Gastrocnemius medialis (tissue), 4 donors: ENCODE measurements at regions not wholly inside any gene's neighbourhood (a gene's known extent, or its start where the extent isn't known, plus 50 kb on each side); places are given as distances from the start of the nearest gene placed in this dataset.

Experiments used
- CTCF ChIP-seq, 5 experiments: fragments of 450-650 bp in 3 of 5; fragments of 200-600 bp in 2 of 5; sonication (generic) in 2 of 5; IDR thresholded peaks in 4 of 5; conservative IDR thresholded peaks in 1 of 5; 1 replicate in 4 of 5; 2 replicates in 1 of 5; pipeline ENCODE4 v1.5.1; 2016 to 2019; ENCODE audit warnings: antibody characterized with exemption in 5 of 5, mild to moderate bottlenecking in 3 of 5, moderate library complexity in 3 of 5
- POLR2A ChIP-seq, 2 donors: fragments of 450-650 bp; IDR thresholded peaks; one replicate each; pipeline ENCODE4 v1.6.1; 2017; ENCODE audit warnings: antibody characterized with exemption in 2 of 2, mild to moderate bottlenecking in 2 of 2, moderate library complexity in 2 of 2

GRCh38 chr13:53151336-53152056 is 122.9 kb downstream of the OLFM4 start:
- TF ChIP-seq POLR2A (IDR thresholded peaks at IDR 0.05) (no peak), CTCF (IDR thresholded peaks at IDR 0.05 in 4 of 5, conservative IDR thresholded peaks at IDR 0.05 in 1 of 5) (peak in 3 of 5 experiments; percentile 22 to 40 (median 35))
